ENCODE measurements at regions not wholly inside any gene's neighbourhood (a gene's known extent, or its start where the extent isn't known, plus 50 kb on each side); places are given as distances from the start of the nearest gene placed in this dataset.
A peak's percentile ranks its signal among the peaks of the same experiment; 100 is the strongest.

DNA sequence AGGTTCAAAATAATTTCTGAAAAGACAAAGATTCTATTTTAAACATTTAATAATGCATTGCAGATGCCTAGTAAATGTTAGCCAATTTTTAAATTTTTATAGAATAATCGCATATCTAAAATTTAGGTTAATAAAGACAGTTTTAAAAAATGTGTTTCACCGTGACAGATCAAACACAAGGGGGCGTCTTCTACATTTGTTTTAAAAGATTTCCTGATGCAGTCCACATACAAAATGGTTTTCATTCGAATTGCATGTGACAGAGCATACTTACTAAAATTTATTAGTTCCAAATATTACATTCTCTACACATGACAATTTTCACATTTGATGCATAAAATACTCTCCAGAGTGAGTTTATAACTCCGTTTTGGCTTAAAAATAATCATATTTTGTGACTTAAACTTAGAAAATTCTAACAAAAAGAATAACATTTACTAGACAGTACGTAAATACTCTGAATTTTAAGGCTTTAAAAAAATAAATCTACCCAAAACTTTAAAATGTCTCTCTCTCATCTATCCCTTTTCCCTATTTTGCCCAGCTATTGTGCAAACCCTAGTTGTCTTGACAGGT lies 75.5 kb downstream of the ADAMTS1 start:
- H4K20me1 ChIP-seq (ENCODE audit: low read length): no peaks in the 10 kb centered on the region
- intact Hi-C loops (cut with micrococcal nuclease): loop anchor here (1.0 to 2.0 kb wide), 2 partner anchors 65 to 74 kb away; no protein-coding TSS in a partner anchor
- ATAC-seq (peak; percentile 40; the same call in 1 of the 2 replicates), DNase-seq (peak; percentile 63)
- H3K27me3 ChIP-seq (ENCODE audit: low read length): no peaks in the 10 kb centered on the region
- H2AFZ ChIP-seq (ENCODE audit: low read length): peak overlapping the region; percentile 33; the same call in 1 of the 2 replicates
- no peaks in the 10 kb centered on the region for H3K36me3 ChIP-seq (ENCODE audit: low read depth, low read length)
- no peaks in the 10 kb centered on the region for H3F3A ChIP-seq (ENCODE audit: low read length, unreplicated experiment)
- TF ChIP-seq, protein P1, sequence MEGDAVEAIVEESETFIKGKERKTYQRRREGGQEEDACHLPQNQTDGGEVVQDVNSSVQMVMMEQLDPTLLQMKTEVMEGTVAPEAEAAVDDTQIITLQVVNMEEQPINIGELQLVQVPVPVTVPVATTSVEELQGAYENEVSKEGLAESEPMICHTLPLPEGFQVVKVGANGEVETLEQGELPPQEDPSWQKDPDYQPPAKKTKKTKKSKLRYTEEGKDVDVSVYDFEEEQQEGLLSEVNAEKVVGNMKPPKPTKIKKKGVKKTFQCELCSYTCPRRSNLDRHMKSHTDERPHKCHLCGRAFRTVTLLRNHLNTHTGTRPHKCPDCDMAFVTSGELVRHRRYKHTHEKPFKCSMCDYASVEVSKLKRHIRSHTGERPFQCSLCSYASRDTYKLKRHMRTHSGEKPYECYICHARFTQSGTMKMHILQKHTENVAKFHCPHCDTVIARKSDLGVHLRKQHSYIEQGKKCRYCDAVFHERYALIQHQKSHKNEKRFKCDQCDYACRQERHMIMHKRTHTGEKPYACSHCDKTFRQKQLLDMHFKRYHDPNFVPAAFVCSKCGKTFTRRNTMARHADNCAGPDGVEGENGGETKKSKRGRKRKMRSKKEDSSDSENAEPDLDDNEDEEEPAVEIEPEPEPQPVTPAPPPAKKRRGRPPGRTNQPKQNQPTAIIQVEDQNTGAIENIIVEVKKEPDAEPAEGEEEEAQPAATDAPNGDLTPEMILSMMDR (conservative IDR thresholded peaks at IDR 0.05; ENCODE audit: low read depth, low read length): peak; percentile 79
- no peak for TF ChIP-seq EZH2phosphoT487 (IDR thresholded peaks at IDR 0.05; ENCODE audit: borderline replicate concordance, low read length)
- no peaks in the 10 kb centered on the region for H3K9me3 ChIP-seq (ENCODE audit: low read length)
- H3K9me2 ChIP-seq (replicated peaks; ENCODE audit: low read length): no peaks in the 10 kb centered on the region
- no peaks in the 10 kb centered on the region for H3K4me1 ChIP-seq (ENCODE audit: insufficient read depth, low read length)
- no peak overlapping the region for H3K27ac ChIP-seq (ENCODE audit: low read length)
- no peaks in the 10 kb centered on the region for H3K79me2 ChIP-seq (ENCODE audit: low read length)
- no peak overlapping the region for H3K9ac ChIP-seq (ENCODE audit: low read length)
- H3K4me3 ChIP-seq (ENCODE audit: low read length): no peak overlapping the region
- no TSS peak for BruUV-seq (replicated peaks)
- ChIA-PET CTCF (interaction anchor here (0.6 to 1.0 kb wide), 2 partner anchors 26 to 74 kb away, joined by 3 to 4 read pairs; no protein-coding TSS in a partner anchor), POLR2A (ENCODE audit: unreplicated experiment) (no interaction called here)
- H3K4me2 ChIP-seq (ENCODE audit: low read length): no peak overlapping the region

DNA sequence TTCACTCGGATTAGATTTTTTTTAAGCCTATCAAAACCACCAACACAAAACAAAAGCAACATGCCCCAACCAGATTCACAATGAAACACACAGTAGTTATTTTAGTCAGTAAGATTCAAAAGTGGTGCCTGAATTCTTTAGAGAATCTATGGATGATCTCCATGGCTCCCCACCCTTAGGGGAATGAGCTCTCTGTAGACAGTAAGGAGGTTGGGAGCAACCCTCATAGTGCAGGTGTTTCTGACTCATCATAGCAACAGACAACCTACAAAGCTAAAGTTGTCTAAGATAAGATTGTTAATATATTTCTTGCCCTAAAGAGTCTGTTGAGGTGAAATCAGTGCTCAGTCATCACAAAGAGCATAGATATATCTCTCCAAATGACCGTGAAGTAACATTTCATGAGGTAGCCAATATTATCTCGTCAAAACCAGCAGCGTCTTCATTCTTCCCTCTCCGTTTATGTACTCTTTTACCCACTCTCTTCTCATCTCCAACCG lies 78.3 kb downstream of the ADAMTS1 start:
- ATAC-seq (no peak), DNase-seq (no peak)
- Histone ChIP-seq H3K79me2 (ENCODE audit: low read length) (no peaks in the 10 kb centered on the region), H3K9me3 (ENCODE audit: low read length) (no peaks in the 10 kb centered on the region), H3K9ac (ENCODE audit: low read length) (no peak overlapping the region), H3K27me3 (ENCODE audit: low read length) (no peaks in the 10 kb centered on the region), H3K27ac (ENCODE audit: low read length) (no peak overlapping the region), H2AFZ (ENCODE audit: low read length) (no peak overlapping the region), H3K4me3 (ENCODE audit: low read length) (no peak overlapping the region), H3K4me2 (ENCODE audit: low read length) (no peak overlapping the region), H3K9me2 (replicated peaks; ENCODE audit: low read length) (no peaks in the 10 kb centered on the region), H3K4me1 (ENCODE audit: insufficient read depth, low read length) (peaks cover 6% of the 10 kb centered on the region; the same call in 1 of the 2 replicates), H4K20me1 (ENCODE audit: low read length) (no peaks in the 10 kb centered on the region), H3F3A (ENCODE audit: low read length, unreplicated experiment) (no peaks in the 10 kb centered on the region), H3K36me3 (ENCODE audit: low read depth, low read length) (no peaks in the 10 kb centered on the region)
- TF ChIP-seq, protein P1 (conservative IDR thresholded peaks at IDR 0.05; ENCODE audit: low read depth, low read length): no peak
- TF ChIP-seq EZH2 (IDR thresholded peaks at IDR 0.05; ENCODE audit: low read length, unreplicated experiment) (no peak), EZH2phosphoT487 (IDR thresholded peaks at IDR 0.05; ENCODE audit: borderline replicate concordance, low read length) (no peak)
- CTCF ChIA-PET: no interaction called here
- BruUV-seq (replicated peaks): no TSS peak
- intact Hi-C loops (cut with micrococcal nuclease): no loop called here
- POLR2A ChIA-PET (ENCODE audit: unreplicated experiment): no interaction called here

DNA sequence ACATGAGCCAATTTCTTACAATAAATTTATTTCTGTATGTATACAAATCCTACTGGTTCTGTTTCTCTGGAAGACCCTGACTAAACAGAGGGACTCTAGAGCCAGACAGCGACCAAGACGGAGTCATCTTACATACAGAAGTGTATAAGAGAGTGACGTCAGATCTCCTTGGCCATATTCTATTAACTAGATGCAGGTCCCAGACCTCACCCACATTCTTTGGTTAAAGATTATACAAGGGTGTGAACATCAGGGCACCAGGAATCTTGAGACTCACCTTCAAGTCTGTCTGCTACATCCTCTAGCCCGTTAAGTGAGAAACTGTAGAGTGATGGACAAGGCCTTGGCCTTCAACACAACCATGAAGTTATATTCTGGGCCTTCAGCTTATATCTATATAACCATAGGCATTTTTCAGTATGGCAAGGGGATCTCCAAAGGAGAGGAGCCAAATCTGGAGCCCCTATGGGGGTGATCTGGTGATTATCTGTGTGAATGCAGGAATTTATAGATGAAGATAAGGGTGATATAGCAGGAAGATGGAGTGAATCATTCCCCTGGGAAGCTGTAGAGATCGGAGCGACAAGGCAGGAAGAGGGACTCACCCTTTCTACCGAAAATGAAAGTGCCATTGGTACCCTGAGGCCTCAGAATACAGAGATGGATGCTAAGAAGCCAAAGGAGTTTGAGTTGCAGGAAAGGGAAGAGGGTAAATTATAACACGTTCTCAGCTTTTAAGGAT lies 83.9 kb downstream of the ADAMTS1 start:
- no peaks in the 10 kb centered on the region for H3K9me3 ChIP-seq (ENCODE audit: low read length)
- no peak for DNase-seq
- peak; percentile 51 for ATAC-seq
- intact Hi-C loops (cut with micrococcal nuclease): no loop called here
- H3K27ac ChIP-seq (ENCODE audit: low read length): no peak overlapping the region
- ChIA-PET CTCF (no interaction called here), POLR2A (ENCODE audit: unreplicated experiment) (no interaction called here)
- no peaks in the 10 kb centered on the region for H4K20me1 ChIP-seq (ENCODE audit: low read length)
- H3K27me3 ChIP-seq (ENCODE audit: low read length): no peaks in the 10 kb centered on the region
- no TSS peak for BruUV-seq (replicated peaks)
- H3K4me1 ChIP-seq (ENCODE audit: insufficient read depth, low read length): peaks cover 10% of the 10 kb centered on the region; the same call in 1 of the 2 replicates
- no peaks in the 10 kb centered on the region for H3F3A ChIP-seq (ENCODE audit: low read length, unreplicated experiment)
- no peak overlapping the region for H2AFZ ChIP-seq (ENCODE audit: low read length)
- no peak overlapping the region for H3K9ac ChIP-seq (ENCODE audit: low read length)
- H3K79me2 ChIP-seq (ENCODE audit: low read length): no peaks in the 10 kb centered on the region
- TF ChIP-seq, protein P1 (conservative IDR thresholded peaks at IDR 0.05; ENCODE audit: low read depth, low read length): no peak
- TF ChIP-seq EZH2 (IDR thresholded peaks at IDR 0.05; ENCODE audit: low read length, unreplicated experiment): no peak
- no peak for TF ChIP-seq EZH2phosphoT487 (IDR thresholded peaks at IDR 0.05; ENCODE audit: borderline replicate concordance, low read length)
- no peak overlapping the region for H3K4me3 ChIP-seq (ENCODE audit: low read length)
- H3K4me2 ChIP-seq (ENCODE audit: low read length): no peak overlapping the region
- no peaks in the 10 kb centered on the region for H3K36me3 ChIP-seq (ENCODE audit: low read depth, low read length)
- H3K9me2 ChIP-seq (replicated peaks; ENCODE audit: low read length): no peaks in the 10 kb centered on the region

Data from PC-3 (cell line).